HG03064 (cell line): ENCODE measurements at regions not wholly inside any gene's neighbourhood (a gene's known extent, or its start where the extent isn't known, plus 50 kb on each side); places are given as distances from the start of the nearest gene placed in this dataset.

ENCODE experiments used
- ATAC-seq: cut with Tn5 transposase; IDR thresholded peaks from one replicate; pipeline ENCODE4 v1.9.1; 2021; ENCODE audit warnings: low read depth; ENCODE audit not compliant: unreplicated experiment

DNA sequence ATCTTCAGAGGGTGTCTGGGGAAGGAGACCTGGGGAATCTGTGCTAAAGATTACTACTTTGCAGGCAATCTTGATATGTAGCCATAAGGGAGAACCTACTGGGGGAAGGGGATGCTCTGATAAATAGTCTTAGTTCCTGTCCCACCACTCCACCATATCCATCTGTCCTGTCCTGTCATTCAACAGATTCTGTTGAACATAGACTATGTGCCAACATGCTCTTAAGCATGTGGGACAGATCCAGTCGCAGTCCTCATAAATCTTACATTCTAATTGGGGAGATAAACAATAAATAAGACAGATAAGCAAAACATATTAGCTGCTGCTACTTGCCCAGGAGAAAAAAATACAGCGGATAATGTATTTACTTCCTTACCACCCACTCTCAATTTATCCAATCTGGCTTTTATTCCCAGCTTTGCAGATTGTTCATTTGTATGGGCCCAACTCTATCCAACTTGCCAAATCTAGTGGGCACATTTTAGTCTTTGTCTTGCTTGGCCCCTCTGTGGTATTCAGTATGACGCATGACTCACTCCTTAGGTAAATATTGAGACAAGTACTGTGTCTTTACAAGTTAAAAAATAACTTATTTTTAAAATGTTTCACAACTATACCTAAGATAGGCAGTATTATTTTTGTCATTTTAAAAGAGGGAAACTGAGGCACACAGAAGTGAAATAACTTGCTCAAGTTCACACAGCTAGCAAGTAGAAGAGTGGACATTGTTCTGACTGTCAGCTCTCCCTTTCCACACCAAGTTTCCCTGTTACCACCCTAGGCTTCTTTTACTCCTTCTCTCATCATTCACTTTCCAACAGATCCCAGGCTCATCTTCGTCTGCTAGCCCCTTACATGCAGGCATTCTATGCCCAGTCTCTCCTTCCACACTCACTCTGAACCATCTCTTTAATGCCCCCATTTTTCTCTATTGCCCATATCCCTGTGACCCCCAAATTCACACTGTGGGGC lies 133.6 kb upstream of the SESN3 start:
- ATAC-seq, result no peak

DNA sequence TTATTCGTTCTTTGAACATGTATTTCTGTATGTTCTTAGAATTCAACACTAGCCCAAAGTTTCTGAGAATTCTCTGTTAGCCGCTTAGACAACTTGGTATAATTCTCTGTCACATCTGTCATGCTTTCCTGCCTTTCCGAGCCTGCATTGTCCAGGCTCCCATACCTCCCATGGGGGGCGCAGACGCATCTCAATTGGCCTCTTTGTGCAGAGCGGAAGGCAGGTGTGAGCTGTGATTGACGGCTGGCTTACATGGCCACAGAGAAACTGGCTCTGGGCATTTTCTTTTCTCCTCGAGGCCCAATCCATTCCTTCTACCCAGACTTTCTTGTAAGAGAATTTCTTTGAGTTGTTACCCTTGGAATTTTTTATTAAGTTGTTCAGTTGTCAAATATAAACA lies 132.7 kb upstream of the SESN3 start:
- no peak for ATAC-seq

DNA sequence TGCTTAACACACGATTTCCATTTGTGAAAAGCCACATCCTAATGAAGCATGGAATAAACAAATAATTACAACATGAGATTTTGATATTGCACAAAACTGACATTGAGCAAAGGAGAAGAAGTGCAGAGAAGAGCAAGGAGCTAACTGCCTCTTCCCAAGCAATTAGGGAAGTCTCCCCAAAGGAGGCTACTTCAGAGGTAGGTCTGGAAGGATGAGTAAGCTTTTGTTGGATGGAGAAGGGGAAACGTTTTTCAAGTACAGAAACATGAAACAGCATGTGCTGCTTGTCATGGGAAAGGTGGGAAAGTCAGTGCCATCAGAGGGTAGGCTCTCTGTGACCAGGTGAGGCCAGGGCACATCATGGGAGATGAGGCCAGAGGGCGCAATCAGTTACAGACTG lies 132.2 kb upstream of the SESN3 start:
- no peak for ATAC-seq

DNA sequence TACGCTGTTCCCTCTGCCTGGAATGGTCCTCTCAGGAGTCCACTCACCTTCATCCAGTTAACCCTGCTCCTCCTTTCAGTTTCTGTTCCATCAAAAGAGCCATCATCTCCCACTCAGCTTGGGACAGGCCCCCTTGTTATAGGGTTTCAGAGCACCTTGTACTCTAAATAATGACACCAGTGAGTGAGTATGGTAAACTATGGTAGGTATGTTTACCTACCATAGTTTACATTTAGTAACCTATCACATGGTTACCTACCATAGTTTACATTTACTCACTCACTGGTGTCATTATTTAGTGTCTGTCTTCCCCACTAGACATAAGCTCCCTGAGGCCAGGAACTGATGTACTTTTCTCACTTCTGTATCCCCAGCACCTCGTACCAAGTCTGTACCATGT lies 130.2 kb upstream of the SESN3 start:
- ATAC-seq, result no peak

DNA sequence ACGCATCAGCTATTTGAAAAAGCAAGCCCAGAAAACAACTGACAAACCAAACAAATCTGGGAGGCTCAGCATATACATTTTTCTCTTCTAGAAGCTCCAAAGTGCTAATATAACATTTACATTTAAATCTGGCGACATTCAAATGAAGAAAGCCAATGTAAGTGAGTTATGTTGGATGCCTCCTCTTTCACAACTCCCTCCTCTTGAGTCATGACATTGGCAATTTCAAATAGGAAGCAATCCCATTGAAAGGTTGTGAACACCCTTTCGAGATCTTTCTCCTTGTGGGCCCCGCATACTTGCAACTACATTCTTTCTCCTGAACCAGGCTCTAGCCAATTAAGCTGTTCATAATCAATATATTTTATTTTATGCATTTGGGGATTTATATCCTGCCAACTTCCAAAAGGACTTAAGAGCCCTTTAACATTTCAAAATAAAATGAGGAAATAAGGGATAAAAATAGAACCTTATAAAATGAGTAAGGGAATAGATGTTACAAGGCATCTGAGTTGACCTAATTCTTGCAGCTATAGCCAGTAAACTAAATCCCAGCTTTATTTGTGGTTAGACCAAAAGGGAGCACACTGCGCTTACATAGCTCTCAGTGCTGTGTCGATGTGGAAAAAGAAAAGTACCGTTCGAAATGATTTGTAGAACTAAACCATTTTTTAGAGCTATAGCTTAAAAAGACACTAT lies 129.5 kb upstream of the SESN3 start:
- ATAC-seq, result no peak

DNA sequence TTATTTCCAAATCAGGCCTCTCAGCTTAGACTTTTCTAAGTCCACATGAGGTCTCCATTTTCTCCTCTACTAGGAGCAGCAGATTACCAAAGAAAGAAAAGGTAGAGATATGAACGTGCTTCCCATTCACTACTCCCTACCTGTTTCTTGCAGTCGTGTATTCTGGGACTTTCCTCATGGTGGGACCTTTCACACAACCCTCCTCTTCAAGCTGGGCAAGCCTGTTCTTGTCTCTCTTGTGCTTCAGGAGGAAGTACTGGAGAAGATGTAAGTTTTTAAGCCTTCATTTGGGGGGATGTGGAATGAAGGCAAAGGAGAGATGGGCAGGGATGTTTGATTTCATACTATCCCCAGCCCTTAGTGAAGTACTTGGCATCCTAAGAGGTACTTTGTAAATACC lies 128.8 kb upstream of the SESN3 start:
- no peak for ATAC-seq

DNA sequence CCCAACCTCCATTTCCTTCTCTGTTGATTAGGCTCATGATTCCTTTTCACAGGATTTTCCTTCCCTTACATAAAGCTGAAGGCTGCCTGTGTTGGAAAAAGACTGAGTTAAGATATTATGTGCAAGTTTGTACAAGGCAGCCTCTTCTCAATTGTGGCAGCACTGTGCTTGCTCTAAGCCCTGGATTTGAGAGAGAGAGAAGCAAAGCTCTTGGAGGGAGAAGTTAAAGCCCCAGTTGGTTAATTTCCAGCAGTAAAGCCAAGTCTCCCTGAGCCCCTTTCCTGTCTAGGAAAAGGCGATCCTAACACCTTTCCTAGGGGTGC lies 128.3 kb upstream of the SESN3 start:
- ATAC-seq, result no peak

DNA sequence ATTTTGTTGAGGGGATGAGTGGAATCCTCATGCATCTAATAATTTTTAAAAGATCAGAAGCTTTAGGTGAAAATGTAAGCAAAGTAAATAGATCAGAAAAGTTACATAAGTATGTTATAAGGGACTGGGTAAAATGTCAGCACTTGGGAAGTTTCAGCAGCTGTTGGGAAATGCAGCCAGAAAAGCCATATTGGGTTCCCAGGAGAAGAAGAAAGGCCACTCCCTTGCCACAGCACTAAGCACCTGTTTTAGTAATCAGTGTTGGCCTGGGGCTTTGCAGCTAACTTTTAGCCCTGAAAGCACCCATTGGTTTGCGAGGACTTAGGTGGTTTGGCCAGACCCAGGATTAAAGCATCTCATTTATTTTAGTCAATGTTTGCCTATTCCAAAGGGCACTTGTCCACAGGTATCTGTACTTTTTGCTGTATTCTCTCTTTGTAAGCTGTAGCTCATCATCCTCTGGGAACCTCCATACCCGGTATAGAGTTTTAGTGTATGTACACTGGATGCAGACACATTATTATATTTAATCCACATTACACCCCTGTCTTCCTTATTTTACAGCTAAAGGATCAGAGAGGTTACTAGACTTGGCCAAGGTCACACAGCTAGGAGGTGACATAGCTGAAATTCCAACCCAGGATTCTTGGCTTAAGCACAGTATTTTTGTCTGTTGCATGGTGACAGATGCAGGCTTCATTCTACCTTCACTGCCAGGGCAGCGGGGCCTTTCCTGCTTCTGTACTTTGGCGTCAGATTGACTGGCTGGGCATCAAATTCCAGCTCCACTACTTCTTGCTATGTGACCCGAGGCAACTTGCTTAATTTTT lies 127.7 kb upstream of the SESN3 start:
- no peak for ATAC-seq

DNA sequence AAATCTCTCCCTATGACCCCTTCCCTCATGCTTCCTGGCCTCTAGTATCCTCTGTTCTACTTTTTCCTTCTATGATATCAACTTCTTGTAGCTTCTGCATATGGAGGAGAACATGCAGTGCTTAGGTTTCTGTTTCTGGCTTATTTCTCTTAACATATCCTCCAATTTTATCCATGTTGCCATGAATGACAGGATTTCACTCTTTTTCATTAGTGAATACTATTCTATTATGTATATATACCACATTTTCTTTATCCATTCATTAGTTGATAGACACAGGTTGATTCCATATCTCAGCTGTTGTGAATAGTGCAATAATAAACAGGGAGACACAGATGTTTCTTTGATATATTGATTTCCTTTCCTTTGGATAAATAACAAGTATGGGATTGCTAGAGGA lies 123.3 kb upstream of the SESN3 start:
- no peak for ATAC-seq

DNA sequence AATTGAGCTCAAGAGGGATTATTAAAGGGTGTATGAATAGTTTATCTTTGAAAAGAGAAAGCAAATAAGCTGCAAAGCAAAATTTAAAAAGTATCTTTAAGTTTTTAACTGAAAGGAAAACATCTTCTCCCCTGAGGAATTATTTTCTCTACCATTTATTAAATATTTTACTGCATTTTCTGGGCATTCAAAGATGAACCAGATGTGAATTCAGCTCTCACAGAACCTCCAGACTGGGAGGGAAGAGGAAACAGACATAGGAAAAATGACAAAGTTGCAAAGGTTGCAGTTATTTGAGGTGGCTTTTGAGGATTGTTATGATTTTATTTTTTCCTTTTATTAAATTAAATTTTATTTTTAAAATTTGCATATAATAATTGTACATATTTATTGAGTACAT lies 122.7 kb upstream of the SESN3 start:
- ATAC-seq, result no peak

DNA sequence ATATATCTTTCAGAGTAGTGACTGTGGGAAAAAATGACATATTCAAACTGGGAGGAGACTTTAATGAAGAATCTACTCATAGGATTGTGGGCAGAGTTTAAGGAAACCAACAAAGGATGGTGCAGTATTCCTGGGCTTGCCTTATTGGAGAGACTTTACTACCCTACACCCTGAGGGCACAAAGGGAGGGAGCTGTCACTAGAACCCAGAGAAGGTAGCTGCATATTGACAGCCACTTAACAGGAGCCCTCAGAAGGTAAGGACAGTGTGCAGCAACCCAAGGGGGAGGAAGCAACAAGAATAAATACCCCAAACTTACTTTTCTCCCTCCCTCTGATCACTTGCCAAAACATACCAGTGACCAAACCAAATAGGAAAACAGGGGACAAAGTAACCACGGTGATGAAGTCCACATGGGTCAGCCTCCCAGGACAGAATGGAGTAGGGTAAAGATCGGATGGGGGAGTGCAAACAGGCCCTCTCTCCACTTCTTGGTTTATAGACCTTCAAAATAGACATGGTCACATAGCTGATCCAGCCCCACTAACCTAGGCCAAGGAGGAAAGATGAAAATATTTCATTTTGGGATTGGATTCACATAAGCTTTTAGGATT lies 121.8 kb upstream of the SESN3 start:
- no peak for ATAC-seq

DNA sequence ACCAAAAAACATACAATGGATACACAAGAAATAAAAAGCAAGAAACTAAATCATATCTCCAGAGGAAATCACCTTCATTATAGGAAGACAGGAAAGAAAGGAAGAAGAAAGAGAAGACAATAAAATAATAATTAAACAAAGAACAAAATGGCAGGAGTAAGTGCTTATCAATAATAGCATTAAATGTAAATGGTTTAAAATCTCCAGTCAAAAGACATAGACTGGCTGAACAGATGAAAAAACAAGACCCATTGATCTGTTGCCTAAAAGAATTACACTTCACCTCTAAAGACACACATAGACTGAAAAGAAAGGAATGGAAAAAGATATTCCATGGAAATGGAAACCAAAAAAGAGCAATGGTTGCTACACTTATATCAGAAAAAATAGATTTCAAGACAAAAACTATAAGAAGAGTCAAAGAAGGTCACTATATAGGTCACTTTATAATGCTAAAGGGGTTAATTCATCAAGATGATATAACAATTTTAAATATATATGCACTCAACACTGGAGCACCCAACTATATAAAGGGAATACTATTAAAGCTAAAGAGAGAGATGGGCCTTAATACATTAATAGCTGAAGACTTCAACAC lies 118.4 kb upstream of the SESN3 start:
- no peak for ATAC-seq

DNA sequence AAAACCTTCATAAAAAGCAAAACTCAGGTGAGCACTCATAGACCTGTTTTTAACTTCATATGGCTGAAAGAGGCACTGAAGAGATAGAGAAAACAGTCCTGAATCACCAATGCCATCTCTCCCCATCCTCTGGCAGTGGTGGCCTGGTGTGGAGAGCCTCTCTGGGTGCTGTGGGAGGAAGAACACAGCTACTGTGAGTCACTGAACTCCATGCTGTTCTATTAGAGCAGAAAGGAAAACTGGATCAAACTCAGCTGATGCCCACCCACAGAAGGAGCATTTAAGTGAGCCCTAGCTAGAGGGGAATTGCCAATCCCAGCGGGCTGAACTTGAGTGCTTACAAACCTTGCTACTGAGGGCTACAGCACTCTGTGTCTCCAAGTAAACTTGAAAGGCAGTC lies 115.3 kb upstream of the SESN3 start:
- no peak for ATAC-seq

DNA sequence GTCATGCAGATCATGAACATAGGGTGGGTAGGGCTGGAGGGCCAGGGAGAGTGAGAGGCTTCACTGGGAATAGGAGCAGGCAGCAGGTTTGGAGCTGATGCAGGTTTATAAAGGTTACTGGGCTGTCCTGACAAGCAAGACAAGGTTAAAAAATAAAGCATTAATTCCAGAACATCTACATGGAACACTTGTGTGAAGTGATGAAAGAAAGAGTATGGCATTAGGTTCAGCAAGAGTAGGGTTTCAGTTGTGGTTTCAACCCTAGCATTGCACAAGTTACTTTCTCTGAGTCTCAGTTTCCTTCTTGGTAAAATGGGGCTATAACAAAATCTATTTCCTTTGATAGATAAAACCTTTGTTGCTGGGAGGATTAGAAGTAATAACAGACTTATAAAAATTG lies 114.6 kb upstream of the SESN3 start:
- ATAC-seq, result peak; percentile 69

DNA sequence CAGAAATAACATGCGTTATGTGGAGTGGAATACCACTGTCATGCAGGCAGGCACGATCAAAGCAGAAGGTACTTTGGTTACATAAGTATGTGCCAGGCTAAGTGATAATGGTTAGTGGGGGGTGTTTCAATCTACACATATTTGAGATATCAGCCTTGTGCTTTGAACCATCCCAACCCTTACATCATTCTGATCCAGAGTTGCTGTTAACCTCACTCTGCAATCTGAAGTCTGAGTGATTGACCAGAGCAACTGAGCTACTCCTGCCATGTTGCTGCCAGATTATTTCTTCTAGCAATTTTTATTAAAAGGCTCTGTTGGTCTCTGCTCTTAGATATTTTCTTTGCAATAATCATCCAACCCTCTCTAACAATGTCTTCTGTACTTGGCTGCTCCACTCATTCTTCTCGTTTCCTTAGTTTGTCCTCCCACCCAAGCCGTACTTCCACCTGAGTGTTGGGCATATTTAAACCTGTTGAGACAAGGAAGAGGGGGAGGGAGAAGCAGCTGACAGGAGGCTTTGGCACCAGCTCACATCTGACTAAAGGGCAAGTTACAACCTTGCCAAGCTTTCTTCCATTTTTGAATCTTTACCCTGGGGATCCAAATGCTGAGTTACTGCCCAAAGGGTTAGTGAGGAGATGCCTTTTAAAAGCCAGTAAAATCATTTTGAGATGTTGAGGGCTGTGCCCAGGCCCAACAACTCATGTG lies 114.1 kb upstream of the SESN3 start:
- ATAC-seq, result no peak

DNA sequence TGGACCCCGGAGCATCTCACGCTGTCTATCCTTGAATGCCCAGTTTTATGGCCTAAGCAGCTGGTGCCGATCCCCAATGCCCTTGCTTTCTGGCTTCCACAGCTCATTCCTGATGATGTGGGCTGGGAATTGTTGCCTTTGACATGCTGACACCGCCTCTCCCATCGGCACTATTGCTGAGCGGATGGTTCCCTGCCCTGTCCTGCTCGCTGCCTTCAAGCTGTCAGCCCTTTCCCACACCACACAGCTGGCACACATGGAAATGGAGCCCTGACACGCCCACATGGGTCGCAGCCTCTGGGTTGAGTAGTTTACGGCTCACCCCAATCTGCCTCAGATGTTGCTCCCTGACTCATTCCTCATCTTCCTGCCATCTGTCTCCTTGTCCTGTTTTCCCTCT lies 110.2 kb upstream of the SESN3 start:
- no peak for ATAC-seq

DNA sequence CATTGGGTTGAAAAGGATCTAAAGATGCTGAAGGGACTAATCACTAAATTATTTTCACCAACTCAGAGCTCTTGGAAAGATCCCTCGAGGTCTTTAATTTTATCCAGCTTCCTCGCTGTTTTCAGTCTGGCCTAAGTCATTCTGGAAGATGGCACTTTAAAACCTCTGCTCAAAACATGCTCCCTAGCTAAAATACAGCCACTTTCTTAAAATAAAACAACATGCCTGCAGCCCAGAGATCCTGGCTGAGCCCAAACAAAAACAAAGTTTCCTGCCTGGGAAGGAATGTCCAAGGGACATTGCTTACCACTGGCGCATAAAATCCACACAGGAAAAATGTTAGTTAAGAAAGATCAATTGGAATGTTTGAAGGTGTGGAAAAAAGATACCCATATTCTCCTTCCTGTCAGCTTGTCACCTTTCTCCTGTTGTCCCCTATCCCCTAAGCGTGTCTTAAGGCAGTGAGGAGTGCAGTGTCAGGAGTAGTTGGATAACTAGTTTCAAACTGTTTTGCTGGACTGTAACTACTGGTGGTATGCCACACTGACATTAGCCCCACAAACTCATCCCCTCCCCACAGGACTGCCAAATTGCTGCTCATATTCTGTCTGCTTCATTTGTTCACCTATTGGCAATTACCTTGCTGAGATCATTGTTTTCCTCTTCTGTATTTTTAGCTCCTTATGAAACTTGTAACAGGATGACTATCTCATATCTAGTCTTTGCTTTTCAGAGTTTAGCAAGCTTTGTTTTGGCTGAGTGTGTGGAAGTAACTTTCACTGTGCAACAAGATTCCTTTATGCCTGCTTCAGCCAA lies 108.3 kb upstream of the SESN3 start:
- ATAC-seq, result no peak

DNA sequence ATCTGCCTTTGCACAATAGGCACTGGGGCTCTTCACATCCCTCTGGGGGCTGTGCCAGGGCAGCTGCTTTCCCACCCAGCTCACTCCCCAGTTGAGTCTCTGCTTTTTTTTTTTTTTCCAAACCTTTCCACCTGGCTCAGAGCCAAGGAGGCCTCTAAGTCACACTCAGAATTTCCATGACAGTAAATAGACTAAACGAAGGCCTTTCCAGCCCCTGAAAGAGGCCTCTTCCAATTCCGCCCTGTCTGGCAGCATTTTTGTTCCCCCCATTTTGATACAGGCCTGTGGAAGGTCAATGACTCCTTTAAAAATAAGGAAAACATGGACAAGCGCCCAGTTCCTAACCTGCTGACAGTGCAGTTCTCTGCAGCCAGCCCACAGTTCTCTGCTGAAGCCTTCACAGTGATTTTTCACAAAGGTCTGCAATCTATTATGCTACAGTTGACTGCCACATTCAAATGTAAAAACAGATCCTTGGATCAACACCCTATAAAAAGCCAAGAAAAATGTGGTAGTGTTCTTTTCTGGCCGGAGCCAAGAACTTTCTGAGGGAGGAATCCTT lies 107.5 kb upstream of the SESN3 start:
- ATAC-seq, result no peak

DNA sequence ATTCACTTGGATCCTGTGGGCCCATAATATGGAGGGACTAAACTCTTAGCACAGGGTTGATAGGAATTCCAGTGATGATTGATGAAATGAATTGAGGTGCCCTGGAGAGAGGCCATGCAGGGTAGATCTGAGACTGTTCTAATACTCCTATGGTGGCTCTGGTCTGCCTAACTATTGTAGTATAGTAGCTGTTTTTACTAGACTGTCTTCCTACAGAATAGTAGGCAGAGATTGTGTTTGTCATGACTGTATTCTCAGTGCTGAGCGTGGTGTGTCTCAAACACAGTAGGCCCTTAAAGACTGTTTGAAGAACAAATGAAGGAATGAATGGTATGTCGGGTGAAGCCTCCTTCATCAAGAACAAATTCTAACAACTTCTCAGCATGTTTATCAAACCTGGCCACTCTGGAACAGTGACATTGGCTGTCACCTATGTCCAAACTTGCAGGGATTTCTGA lies 107.0 kb upstream of the SESN3 start:
- peak; percentile 11 for ATAC-seq
